ENCODE measurements at regions not wholly inside any gene's neighbourhood (a gene's known extent, or its start where the extent isn't known, plus 50 kb on each side); places are given as distances from the start of the nearest gene placed in this dataset.
A peak's percentile ranks its signal among the peaks of the same experiment; 100 is the strongest.

- TF ChIP-seq CTCF (conservative IDR thresholded peaks at IDR 0.05; ENCODE audit: low read depth, low read length) = no peak
- no peak overlapping the region for H3K4me3 ChIP-seq (ENCODE audit: low read depth, low read length)
- DNase-seq (ENCODE audit: low read depth) = no peak
Observed at GRCh38 chr5:24059716-24060115, 552.3 kb downstream of the PRDM9 start.

- no peak for DNase-seq (ENCODE audit: low read depth)
- no peak overlapping the region for H3K4me3 ChIP-seq (ENCODE audit: low read depth, low read length)
- TF ChIP-seq CTCF (conservative IDR thresholded peaks at IDR 0.05; ENCODE audit: low read depth, low read length) = no peak
Observed at GRCh38 chr5:24065779-24066178, 558.4 kb downstream of the PRDM9 start.

GRCh38 chr5:24067208-24067607 is 559.8 kb downstream of the PRDM9 start:
- no peak for TF ChIP-seq CTCF (conservative IDR thresholded peaks at IDR 0.05; ENCODE audit: low read depth, low read length)
- DNase-seq (ENCODE audit: low read depth) = no peak
- no peak overlapping the region for H3K4me3 ChIP-seq (ENCODE audit: low read depth, low read length)

DNA sequence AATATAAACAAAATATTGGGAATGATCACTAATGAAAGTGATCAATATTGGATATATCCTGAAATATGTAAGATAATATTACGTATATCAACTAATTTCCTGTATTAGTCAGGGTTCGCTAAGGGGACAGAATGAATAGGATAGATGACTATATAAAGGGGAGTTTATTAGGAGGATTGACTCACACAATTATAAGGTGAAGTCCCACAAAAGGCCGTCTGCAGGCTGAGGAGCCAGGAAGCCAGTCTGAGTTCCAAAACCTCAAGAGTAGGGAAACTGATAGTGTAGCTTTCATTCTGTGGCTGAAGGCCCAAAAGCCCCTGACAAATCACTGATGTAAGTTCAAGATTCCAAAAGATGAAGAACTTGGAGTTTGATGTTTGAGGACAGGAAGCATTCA is 561.1 kb downstream of the PRDM9 start:
- no peak for TF ChIP-seq CTCF (conservative IDR thresholded peaks at IDR 0.05; ENCODE audit: low read depth, low read length)
- no peak overlapping the region for H3K4me3 ChIP-seq (ENCODE audit: low read depth, low read length)
- no peak for DNase-seq (ENCODE audit: low read depth)

GRCh38 chr5:24073107-24073506 is 565.7 kb downstream of the PRDM9 start:
- TF ChIP-seq CTCF (conservative IDR thresholded peaks at IDR 0.05; ENCODE audit: low read depth, low read length) = no peak
- DNase-seq (ENCODE audit: low read depth) = no peak
- no peak overlapping the region for H3K4me3 ChIP-seq (ENCODE audit: low read depth, low read length)

DNA sequence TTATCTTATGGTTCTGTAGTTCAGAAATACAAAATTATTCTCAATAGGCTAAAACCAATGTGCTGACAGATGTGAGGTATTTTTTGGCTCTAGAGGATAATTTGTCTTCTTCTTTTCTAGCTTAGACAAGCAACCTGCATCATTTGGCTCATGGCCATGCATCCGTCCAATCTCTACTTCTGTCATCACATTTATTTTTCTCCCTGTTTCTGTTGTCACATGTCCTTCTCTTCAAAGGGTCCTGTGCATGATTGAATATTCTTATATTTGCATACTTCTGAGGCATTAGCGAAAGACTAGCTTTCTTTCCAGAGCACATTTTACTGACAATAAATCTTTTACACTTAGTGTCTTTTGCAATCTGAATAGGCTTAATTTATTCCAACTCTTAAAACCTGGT is 564.7 kb downstream of the CDH10 start:
- no peak overlapping the region for H3K4me3 ChIP-seq (ENCODE audit: low read depth, low read length)
- no peak for TF ChIP-seq CTCF (conservative IDR thresholded peaks at IDR 0.05; ENCODE audit: low read depth, low read length)
- DNase-seq (ENCODE audit: low read depth) = no peak

- no peak for TF ChIP-seq CTCF (conservative IDR thresholded peaks at IDR 0.05; ENCODE audit: low read depth, low read length)
- DNase-seq (ENCODE audit: low read depth) = peak; percentile 2
- no peak overlapping the region for H3K4me3 ChIP-seq (ENCODE audit: low read depth, low read length)
Observed at GRCh38 chr5:24094081-24094679, 550.6 kb downstream of the CDH10 start.

All from choroid plexus epithelial cell (primary cell).